Superior temporal gyrus (tissue), 1 donor: ENCODE measurements at regions not wholly inside any gene's neighbourhood (a gene's known extent, or its start where the extent isn't known, plus 50 kb on each side); places are given as distances from the start of the nearest gene placed in this dataset.

ENCODE experiments used
- DNase-seq: peaks from one replicate; pipeline ENCODE4 v3.0.0-alpha.2; 2016; ENCODE audit errors: extremely low spot score

GRCh38 chr5:74426506-74426905, 214.0 kb downstream of the ENC1 start:
- no peak for DNase-seq

DNA sequence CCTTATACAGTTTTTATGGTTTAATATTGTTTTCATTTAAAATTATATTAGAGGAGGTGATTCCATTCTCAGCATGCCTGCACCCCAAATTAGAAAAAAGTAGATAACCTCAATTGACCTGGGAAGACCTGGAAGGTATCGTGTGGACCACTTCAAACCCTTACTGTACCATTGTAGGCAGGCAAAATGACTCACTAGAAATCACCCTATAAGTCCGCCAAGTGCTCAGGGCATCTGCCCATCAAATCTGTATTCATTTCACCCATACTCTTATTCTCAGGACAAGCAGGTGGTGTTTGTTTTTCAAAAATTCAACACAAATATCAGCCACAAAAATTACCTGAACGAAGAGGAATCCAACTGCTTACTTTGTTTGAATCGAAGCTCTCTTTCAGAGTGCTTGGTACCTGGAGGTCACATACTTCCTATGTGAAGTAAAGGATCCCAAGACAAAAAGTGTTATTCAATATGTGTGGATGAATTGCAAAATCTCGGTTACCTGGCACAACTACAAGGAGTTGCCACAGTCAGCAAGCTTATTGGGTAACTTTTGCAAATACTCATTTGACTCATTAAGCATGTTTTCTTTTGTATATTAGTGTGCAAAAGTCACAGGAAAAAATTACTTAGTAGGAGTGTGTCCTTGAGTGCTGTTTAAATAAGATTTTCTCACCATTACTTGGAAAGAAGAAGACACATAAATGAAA, 216.2 kb downstream of the ENC1 start:
- no peak for DNase-seq

DNA sequence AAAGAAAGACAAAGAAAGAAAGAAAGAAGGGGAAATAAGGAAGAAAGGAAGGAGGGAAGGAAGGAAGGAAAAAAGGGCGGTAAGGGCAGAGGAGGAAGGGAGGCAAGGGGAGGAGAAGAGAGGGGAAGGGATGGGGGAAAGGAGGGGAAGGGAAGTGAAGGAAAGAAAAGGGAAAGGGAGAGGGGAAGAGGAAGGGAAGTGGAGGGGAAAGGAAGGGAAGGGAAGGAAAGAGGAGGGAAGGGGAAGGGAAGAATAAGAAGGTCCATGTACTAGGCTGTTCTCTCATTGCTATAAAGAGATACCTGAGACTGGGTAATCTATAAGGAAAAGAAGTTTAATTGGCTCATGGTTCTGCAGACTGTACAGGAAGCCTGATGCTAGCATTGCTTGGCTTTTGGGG, 217.1 kb downstream of the ENC1 start:
- DNase-seq, result no peak

GRCh38 chr5:74422671-74423070, 217.9 kb downstream of the ENC1 start:
- DNase-seq, result no peak

DNA sequence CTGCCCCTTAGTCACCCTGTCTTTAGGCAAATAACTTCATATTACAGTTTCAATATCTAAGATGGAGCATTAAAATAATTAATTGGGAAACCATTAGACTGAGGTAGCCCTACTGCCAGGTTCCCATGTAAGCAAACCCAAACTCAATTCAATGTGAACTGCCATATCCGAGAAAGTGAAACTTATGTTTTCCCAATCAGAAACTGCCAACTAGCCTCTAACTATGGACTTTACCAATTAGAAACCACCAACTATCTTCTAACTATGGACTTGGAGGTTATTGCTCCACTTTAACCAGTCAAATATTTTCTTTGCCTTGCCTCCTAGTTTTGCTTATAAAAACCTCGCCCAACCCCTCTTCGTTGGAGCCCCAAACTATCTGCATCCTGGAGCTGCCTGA, 218.5 kb downstream of the ENC1 start:
- DNase-seq, result no peak

DNA sequence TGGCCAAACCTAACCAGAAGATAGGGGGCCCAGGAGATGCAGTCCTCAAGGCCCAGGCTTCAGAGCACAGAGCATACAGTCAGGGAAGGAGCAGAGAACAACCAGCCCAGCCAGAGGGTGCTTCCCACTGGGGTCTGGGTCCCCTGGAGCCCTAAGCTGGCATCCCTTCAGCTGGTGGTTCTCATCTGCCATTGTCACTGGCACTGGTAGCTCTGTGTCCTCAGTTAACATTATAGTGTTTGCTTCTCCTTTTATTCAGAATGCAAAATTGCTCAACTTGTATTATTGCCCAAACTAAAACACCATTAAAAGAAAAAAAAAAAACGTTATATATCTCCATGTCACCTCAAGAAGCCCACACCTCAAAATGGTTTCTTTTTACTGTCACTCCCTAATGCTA, 219.2 kb downstream of the ENC1 start:
- no peak for DNase-seq

- no peak for DNase-seq
These were observed 219.6 kb downstream of the ENC1 start for GRCh38 chr5:74420947-74421346.

GRCh38 chr5:74420220-74420619, 220.3 kb downstream of the ENC1 start:
- no peak for DNase-seq

- no peak for DNase-seq
These were observed 221.1 kb downstream of the ENC1 start for GRCh38 chr5:74419468-74419867.

DNA sequence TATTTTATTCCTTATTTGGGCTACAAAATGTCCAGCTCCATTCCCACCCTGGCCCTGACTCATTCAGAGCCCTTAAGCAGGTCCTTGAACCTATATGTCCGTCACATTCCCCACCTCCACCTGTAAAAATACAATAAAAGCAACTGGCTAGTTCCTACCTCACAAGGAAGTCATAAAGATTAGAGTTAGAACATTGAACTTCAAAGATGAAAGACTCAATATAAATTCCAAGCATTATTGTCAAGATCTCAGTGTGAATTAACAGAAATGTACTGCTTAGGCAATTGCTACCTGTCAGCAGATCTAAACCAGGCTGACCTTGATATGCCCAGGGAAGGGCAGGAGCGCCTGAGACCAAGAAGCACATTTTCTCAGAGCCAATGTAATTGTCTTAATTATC, 221.8 kb downstream of the ENC1 start:
- no peak for DNase-seq

- no peak for DNase-seq
These were observed 222.3 kb downstream of the ENC1 start for GRCh38 chr5:74418261-74418660.

- DNase-seq, result no peak
These were observed 224.8 kb downstream of the ENC1 start for GRCh38 chr5:74415695-74416102.

DNA sequence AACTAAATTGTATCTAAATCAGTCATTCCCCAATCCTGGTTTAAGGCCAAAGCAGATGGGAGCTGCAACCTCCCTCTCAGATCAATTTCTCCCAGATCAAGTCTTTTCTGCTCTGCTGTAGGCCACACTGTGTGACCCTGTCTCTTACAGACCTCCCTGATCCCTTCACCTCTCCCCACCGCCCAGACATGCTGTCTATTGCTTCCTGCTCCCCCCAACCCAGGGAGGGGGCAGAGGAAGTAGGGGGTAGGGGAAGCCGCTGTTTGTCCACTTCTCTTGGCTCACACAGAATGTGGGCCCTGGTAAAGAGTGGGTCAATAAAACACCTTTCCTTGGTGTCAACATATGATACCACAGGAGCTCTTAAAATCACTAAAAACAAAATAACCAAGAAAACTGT, 226.3 kb downstream of the ENC1 start:
- no peak for DNase-seq

DNA sequence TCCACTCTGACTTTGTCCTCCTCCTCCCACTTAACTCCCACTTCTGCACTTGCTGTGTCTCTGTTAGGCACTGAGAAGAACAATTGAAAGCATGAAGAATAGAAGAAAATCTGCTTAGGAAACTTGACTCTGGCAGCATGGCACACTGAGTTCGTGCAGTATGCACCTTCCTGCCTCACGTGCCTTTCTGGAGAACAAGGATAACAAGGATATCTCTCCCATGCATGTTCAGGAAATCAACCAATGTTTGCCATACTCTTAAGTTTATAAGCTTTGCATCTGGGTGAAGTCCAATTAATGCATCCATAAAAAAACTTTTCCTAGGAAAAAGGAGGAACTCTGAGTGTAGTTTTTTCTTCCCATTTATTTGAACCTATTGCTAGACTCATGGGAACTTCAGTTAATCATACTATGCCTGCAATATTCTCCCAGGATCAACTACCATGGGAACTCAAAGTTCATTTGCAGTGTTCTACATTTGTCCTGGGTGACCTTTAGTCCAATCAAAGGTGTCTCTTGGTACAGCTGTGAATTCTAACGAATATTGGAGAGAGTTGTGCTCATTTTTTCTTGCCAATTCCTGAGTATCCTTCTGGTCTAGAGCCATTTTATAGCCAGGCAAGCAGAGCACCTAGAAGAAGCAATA, 227.0 kb downstream of the ENC1 start:
- no peak for DNase-seq

DNA sequence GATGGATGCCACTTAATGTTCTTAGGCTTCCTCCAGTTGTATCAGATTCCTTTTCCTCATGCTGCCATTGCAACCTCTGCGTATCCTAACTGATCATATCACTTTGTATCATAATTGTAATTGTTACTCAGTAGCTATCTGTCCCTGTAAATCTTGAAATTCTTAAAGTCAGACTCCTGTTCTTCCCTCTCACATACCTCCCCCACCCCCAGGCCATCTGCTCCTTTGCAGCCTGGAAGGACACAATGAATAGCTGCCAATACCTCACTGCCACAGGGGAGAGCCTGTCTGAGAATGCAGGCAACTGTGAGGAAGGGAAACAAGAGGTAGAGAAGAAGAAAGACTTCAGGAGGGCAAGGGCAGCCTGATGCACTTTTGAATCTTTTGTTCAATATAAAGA, 228.5 kb downstream of the ENC1 start:
- no peak for DNase-seq

GRCh38 chr5:74409712-74410111, 230.8 kb downstream of the ENC1 start:
- DNase-seq, result peak; percentile 6

- DNase-seq, result peak; percentile 9
These were observed 231.3 kb downstream of the ENC1 start for GRCh38 chr5:74409166-74409706.

DNA sequence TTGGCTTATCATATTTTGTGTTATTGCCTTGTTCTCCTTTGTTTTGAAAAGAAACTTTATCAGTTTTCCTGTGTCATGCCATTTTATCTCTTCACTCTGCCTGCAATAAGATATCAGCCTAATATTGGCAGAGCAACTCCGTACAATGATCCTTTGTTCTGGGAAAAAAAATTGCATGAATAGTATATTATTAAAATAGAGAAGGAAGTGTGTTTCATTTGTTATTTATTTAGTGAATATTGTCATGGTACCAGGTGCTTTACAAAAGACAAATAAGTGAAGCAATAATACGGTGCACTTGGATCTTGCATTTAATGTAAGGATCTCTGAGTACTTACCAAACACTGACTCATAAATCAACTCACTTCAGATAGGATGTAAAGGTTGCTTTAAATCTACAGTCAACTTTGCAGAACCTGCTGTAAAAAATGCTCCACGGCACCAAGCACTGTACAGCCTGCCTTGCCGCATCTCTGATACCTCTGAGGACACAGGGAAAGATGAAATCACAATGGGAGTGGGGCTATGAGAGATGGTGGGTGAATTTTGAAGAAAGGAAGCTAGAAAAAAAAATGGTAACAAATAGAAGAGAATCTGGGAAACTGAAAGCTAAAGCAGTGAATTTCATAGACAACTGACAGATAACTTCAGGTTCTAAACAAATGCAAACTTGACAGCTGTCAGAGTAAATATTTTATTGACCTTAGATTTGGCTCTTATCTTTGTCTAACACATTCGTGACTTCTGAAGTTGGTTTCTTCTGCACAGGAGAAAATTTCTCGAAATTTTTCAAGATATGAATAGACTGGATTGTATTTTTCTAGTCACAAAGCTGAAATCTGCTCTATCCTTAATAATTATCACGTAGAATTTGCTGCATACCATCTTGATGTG, 232.1 kb downstream of the ENC1 start:
- peak; percentile 16 for DNase-seq

DNA sequence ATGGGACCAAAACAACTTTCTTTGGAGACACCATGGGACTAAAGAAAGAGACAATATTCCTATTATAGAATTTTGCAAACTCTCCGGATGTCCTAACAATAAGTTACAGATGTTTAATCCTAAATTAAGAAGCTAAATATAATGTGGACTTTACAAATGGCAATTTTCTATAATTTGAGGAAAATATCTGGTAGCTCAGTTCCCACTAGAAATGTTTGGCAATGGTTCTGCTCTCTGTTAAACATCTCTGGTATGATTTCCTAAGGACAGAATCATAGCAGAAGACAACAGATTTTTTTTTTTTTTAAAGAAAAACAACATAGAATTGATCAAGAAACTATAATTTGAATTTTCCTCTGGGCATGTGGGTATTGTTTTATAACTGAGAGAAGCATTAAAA, 232.8 kb downstream of the ENC1 start:
- peak; percentile 7 for DNase-seq

DNA sequence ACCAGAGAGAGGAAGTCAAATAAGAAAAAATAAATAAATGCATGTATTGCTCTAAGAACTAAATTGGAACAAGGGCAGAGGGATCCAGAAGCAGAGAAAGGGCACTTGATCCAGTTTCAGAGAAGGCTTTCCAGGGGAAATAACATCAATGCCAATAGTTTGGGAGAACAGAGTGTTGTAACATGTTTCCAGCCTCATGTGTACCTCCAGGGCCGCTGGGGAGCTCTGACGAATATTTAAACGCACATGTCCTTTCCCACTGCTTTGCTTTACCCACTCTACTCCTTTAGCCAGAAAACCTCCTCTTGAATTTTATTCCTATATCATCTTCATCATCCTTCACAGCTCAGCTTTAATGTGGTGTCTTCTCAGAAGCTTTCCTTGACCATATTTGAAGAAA, 233.7 kb downstream of the ENC1 start:
- DNase-seq, result peak; percentile 7

- no peak for DNase-seq
These were observed 234.9 kb downstream of the ENC1 start for GRCh38 chr5:74405593-74405992.
